H1 (cell line): ENCODE measurements at regions not wholly inside any gene's neighbourhood (a gene's known extent, or its start where the extent isn't known, plus 50 kb on each side); places are given as distances from the start of the nearest gene placed in this dataset.
A peak's percentile ranks its signal among the peaks of the same experiment; 100 is the strongest.

Experiments
- CTCF ChIA-PET: fragments of 300-600 bp; sonication (Branson Sonifier 250); formaldehyde crosslinking; loops from one replicate; lab custom pipeline; 2021; ENCODE audit not compliant: partially characterized antibody; lab: Charles Lee
- POLR2A ChIA-PET: fragments of 300-600 bp; sonication (Branson Sonifier 250); formaldehyde crosslinking; loops from one replicate; lab custom pipeline; 2021; ENCODE audit warnings: inconsistent platforms; ENCODE audit not compliant: partially characterized antibody; lab: Charles Lee
- DNase-seq, 2 experiments: peaks; one replicate each; pipeline versions ENCODE4 v3.0.0 to v3.0.0-alpha.2; 2010 to 2022; ENCODE audit warnings: low spot score in 2 of 2, low read depth in 1 of 2, mixed read lengths in 1 of 2
- FAIRE-seq: peaks from 2 replicates; lab custom pipeline; 2011; peaks lifted over from hg19 to GRCh38; lab: Jason Lieb, UNC
- H2AFZ ChIP-seq: 2 replicates; pipeline ENCODE4 v1.8.1; 2012; ENCODE audit warnings: low read length, inconsistent platforms
- H2AK5ac ChIP-seq: 2 replicates; pipeline ENCODE4 v1.6.1; 2013; ENCODE audit warnings: low read depth, low read length
- H2BK120ac ChIP-seq: replicated peaks from 2 replicates; pipeline ENCODE3; 2013; ENCODE audit warnings: low read depth, low read length, inconsistent platforms
- H2BK12ac ChIP-seq: 2 replicates; pipeline ENCODE4 v1.6.1; 2013; ENCODE audit warnings: low read depth, low read length
- H2BK15ac ChIP-seq: 2 replicates; pipeline ENCODE4 v1.6.1; 2013; ENCODE audit warnings: low read length
- H2BK20ac ChIP-seq: 2 replicates; pipeline ENCODE4 v1.6.1; 2013; ENCODE audit warnings: low read length
- H2BK5ac ChIP-seq: 2 replicates; pipeline ENCODE4 v1.6.1; 2013; ENCODE audit warnings: low read depth, low read length
- H3K14ac ChIP-seq: 2 replicates; pipeline ENCODE4 v1.6.1; 2013; ENCODE audit warnings: inconsistent platforms; ENCODE audit not compliant: insufficient read length
- H3K18ac ChIP-seq: 2 replicates; pipeline ENCODE4 v1.6.1; 2013; ENCODE audit warnings: low read length; ENCODE audit errors: extremely low read depth
- H3K23ac ChIP-seq: 2 replicates; pipeline ENCODE4 v1.6.1; 2013; ENCODE audit warnings: inconsistent platforms; ENCODE audit not compliant: insufficient read length
- H3K23me2 ChIP-seq: 2 replicates; pipeline ENCODE4 v1.6.1; 2013; ENCODE audit warnings: low read depth, low read length
- H3K27ac ChIP-seq: 2 replicates; pipeline ENCODE4 v1.6.1; 2011; ENCODE audit warnings: low read depth, low read length, inconsistent platforms
- H3K27me3 ChIP-seq, 4 experiments: replicated peaks in 1 of 4; 1 replicate in 1 of 4; 2 replicates in 3 of 4; pipeline versions ENCODE4 v1.6.1 to v1.8.1; 2011 to 2013; ENCODE audit warnings: low read length in 3 of 4, mild to moderate bottlenecking in 3 of 4, inconsistent platforms in 2 of 4, mixed read lengths in 2 of 4, moderate library complexity in 1 of 4; ENCODE audit not compliant: control insufficient read depth in 3 of 4, insufficient read depth in 3 of 4; ENCODE audit errors: extremely low read depth in 1 of 4
- H3K36me3 ChIP-seq, 4 experiments: 2 replicates each; pipeline versions ENCODE4 v1.6.1 to v1.8.1; 2011 to 2013; ENCODE audit warnings: mild to moderate bottlenecking in 4 of 4, low read length in 3 of 4, moderate library complexity in 2 of 4, control low read depth in 1 of 4, inconsistent platforms in 1 of 4; ENCODE audit not compliant: insufficient read depth in 4 of 4, control insufficient read depth in 2 of 4
- H3K4ac ChIP-seq: replicated peaks from 2 replicates; pipeline ENCODE3; 2013; ENCODE audit warnings: low read length, low read depth, mixed read lengths, inconsistent platforms; ENCODE audit not compliant: insufficient read length
- H3K4me1 ChIP-seq, 4 experiments: replicated peaks in 1 of 4; 1 replicate in 1 of 4; 2 replicates in 3 of 4; pipeline versions ENCODE4 v1.6.1 to v1.8.1; 2011 to 2013; ENCODE audit warnings: low read length in 3 of 4, inconsistent platforms in 2 of 4, mixed read lengths in 1 of 4; ENCODE audit not compliant: insufficient read depth in 4 of 4, control insufficient read depth in 3 of 4
- H3K4me2 ChIP-seq, 2 experiments: 2 replicates each; pipeline versions ENCODE4 v1.6.1 to v1.8.1; 2011 to 2013; ENCODE audit warnings: low read depth in 2 of 2, low read length in 2 of 2, control low read depth in 1 of 2, inconsistent platforms in 1 of 2, mild to moderate bottlenecking in 1 of 2; ENCODE audit not compliant: insufficient read depth in 1 of 2
- H3K4me3 ChIP-seq, 4 experiments: fragments of 200-600, 300-600 bp in 1 of 4; sonication (generic), shearing (Covaris generic), sonication (Bioruptor Twin) in 1 of 4; 2 replicates each; pipeline versions ENCODE4 v1.5.1 to v1.8.1; 2011 to 2016; ENCODE audit warnings: low read length in 4 of 4, low read depth in 3 of 4, control low read depth in 2 of 4, inconsistent platforms in 2 of 4, mild to moderate bottlenecking in 2 of 4, mixed read lengths in 1 of 4, moderate library complexity in 1 of 4; ENCODE audit not compliant: insufficient read depth in 2 of 4; ENCODE audit errors: extremely low read depth in 1 of 4
- H3K56ac ChIP-seq: replicated peaks from 2 replicates; pipeline ENCODE3; 2013; ENCODE audit warnings: low read depth, mild to moderate bottlenecking, mixed read lengths, low read length, inconsistent platforms; ENCODE audit not compliant: insufficient read length
- H3K79me1 ChIP-seq: 2 replicates; pipeline ENCODE4 v1.6.1; 2013; ENCODE audit warnings: low read depth, low read length, control low read depth
- H3K79me2 ChIP-seq, 2 experiments: 2 replicates each; pipeline versions ENCODE4 v1.6.1 to v1.8.1; 2012 to 2013; ENCODE audit warnings: low read length in 2 of 2, mild to moderate bottlenecking in 2 of 2, inconsistent platforms in 1 of 2; ENCODE audit not compliant: insufficient read depth in 2 of 2, control insufficient read depth in 1 of 2
- H3K9ac ChIP-seq, 4 experiments: replicated peaks in 1 of 4; 1 replicate in 1 of 4; 2 replicates in 3 of 4; pipeline versions ENCODE4 v1.6.1 to v1.8.1; 2011 to 2013; ENCODE audit warnings: low read depth in 3 of 4, low read length in 3 of 4, control low read depth in 2 of 4, mild to moderate bottlenecking in 2 of 4, moderate library complexity in 2 of 4, inconsistent platforms in 1 of 4; ENCODE audit errors: extremely low read depth in 1 of 4
- H3K9me3 ChIP-seq, 2 experiments: 2 replicates each; pipeline versions ENCODE4 v1.6.1 to v1.8.1; 2012 to 2013; ENCODE audit warnings: mild to moderate bottlenecking in 2 of 2, moderate library complexity in 2 of 2, control low read depth in 1 of 2, inconsistent platforms in 1 of 2, low read depth in 1 of 2, low read length in 1 of 2, mixed read lengths in 1 of 2; ENCODE audit not compliant: insufficient read depth in 2 of 2
- H4K20me1 ChIP-seq, 2 experiments: replicated peaks in 1 of 2; 2 replicates each; pipeline versions ENCODE3 to v1.8.1; 2011 to 2013; ENCODE audit warnings: inconsistent platforms in 2 of 2, low read length in 2 of 2, mild to moderate bottlenecking in 1 of 2; ENCODE audit not compliant: insufficient read depth in 2 of 2, control insufficient read depth in 1 of 2
- H4K5ac ChIP-seq: 2 replicates; pipeline ENCODE4 v1.6.1; 2013; ENCODE audit warnings: low read length, low read depth, mixed read lengths, inconsistent platforms; ENCODE audit not compliant: insufficient read length
- H4K8ac ChIP-seq: 2 replicates; pipeline ENCODE4 v1.8.0; 2013; ENCODE audit warnings: mild to moderate bottlenecking, moderate library complexity, low read length, inconsistent platforms; ENCODE audit not compliant: insufficient read depth; ENCODE audit errors: extremely low read depth
- H4K91ac ChIP-seq: replicated peaks from 2 replicates; pipeline ENCODE3; 2013; ENCODE audit warnings: low read length, mixed read lengths, inconsistent platforms; ENCODE audit not compliant: insufficient read length
- BRCA1 ChIP-seq: IDR thresholded peaks from 2 replicates; pipeline ENCODE4 v1.6.1; 2012; ENCODE audit warnings: low read depth, low read length, improper control_type of control experiment
- CEBPB ChIP-seq: IDR thresholded peaks from 2 replicates; pipeline ENCODE4 v1.6.1; 2012; ENCODE audit warnings: low read depth, low read length
- CHD1 ChIP-seq: IDR thresholded peaks from 2 replicates; pipeline ENCODE4 v1.6.1; 2012; ENCODE audit warnings: low read depth, low read length, improper control_type of control experiment
- EGR1 ChIP-seq: IDR thresholded peaks from 2 replicates; pipeline ENCODE4 v1.6.1; 2011; ENCODE audit warnings: low read depth, low read length, borderline replicate concordance
- EZH2 ChIP-seq: fragments of 200-600 bp; sonication (generic); IDR thresholded peaks from 2 replicates; pipeline ENCODE4 v1.7.1; 2012; ENCODE audit warnings: low read depth, mild to moderate bottlenecking, moderate library complexity, low read length, inconsistent platforms; ENCODE audit not compliant: severe bottlenecking
- FOSL1 ChIP-seq: IDR thresholded peaks from 2 replicates; pipeline ENCODE4 v1.6.1; 2011; ENCODE audit warnings: mild to moderate bottlenecking, low read depth, low read length, moderate library complexity; ENCODE audit not compliant: insufficient read depth
- MAX ChIP-seq: IDR thresholded peaks from 2 replicates; pipeline ENCODE4 v1.6.1; 2012; ENCODE audit warnings: inconsistent platforms
- RBBP5 ChIP-seq: IDR thresholded peaks from 2 replicates; pipeline ENCODE4 v1.7.1; 2012; ENCODE audit warnings: low read depth, mild to moderate bottlenecking, inconsistent platforms, low read length, moderate library complexity, borderline replicate concordance
- RXRA ChIP-seq: IDR thresholded peaks from 2 replicates; pipeline ENCODE4 v1.6.1; 2011; ENCODE audit warnings: low read depth, mild to moderate bottlenecking, low read length, moderate library complexity; ENCODE audit not compliant: insufficient read depth
- SP2 ChIP-seq: IDR thresholded peaks from 2 replicates; pipeline ENCODE4 v1.6.1; 2012; ENCODE audit warnings: mild to moderate bottlenecking, low read length, inconsistent platforms
- WGBS, 2 experiments: shearing (Covaris generic) in 1 of 2; methylation state at CpG; one replicate each; pipeline versions ENCODE4 v1.1.6 to v1.1.7; 2013 to 2015; ENCODE audit warnings: low lambda C conversion rate in 2 of 2, mixed read lengths in 2 of 2, inconsistent platforms in 1 of 2, low coverage in 1 of 2, missing lambda C conversion rate in 1 of 2; ENCODE audit not compliant: insufficient replicate concordance in 2 of 2, insufficient coverage in 1 of 2, insufficient read length in 1 of 2; ENCODE audit errors: extremely low coverage in 1 of 2, missing lambda C conversion rate in 1 of 2; 5-methylcytosine and 5-hydroxymethylcytosine counted together

GRCh38 chr2:128780434-128781080, 461.9 kb upstream of the HS6ST1 start:
- CTCF ChIA-PET, result no interaction called here
- no peak for FAIRE-seq
- TF ChIP-seq MAX (no peak), RXRA (no peak), EZH2 (no peak), BRCA1 (no peak), EGR1 (no peak), FOSL1 (no peak), CHD1 (no peak), RBBP5 (no peak), SP2 (no peak), CEBPB (no peak)

More at GRCh38 chr2:128780434-128781080, 461.9 kb upstream of the HS6ST1 start:
- Histone ChIP-seq H2BK12ac (no peak overlapping the region), H3K4me1 (no peaks in the 10 kb centered on the region), H3K79me1 (no peaks in the 10 kb centered on the region), H3K4me2 (no peak overlapping the region), H3K14ac (no peak overlapping the region), H2BK20ac (no peak overlapping the region), H2BK120ac (no peak overlapping the region), H3K9me3 (no peaks in the 10 kb centered on the region), H3K56ac (no peak overlapping the region), H4K20me1 (no peaks in the 10 kb centered on the region), H3K9ac (no peak overlapping the region), H3K36me3 (no peaks in the 10 kb centered on the region), H4K8ac (no peak overlapping the region), H3K27me3 (no peaks in the 10 kb centered on the region), H4K5ac (no peak overlapping the region), H3K4ac (no peak overlapping the region), H3K23ac (no peak overlapping the region), H2BK15ac (no peak overlapping the region), H4K91ac (no peak overlapping the region), H3K79me2 (no peaks in the 10 kb centered on the region), H3K18ac (no peak overlapping the region), H2AK5ac (no peak overlapping the region), H3K4me3 (no peak overlapping the region), H2BK5ac (no peak overlapping the region), H3K23me2 (no peaks in the 10 kb centered on the region), H2AFZ (no peak overlapping the region), H3K27ac (no peak overlapping the region)
- 83% methylated on average over 4 of the region's 5 CpGs; no CpG with 5 or more reads in 1 of the 2 experiments for WGBS, 2 experiments
- POLR2A ChIA-PET, result no interaction called here
- peak in 1 of 2 experiments; percentile 26 for DNase-seq
